EL (cell line): ENCODE measurements at regions not wholly inside any gene's neighbourhood (a gene's known extent, or its start where the extent isn't known, plus 50 kb on each side); places are given as distances from the start of the nearest gene placed in this dataset.

Source experiments
- DNase-seq: peaks from one replicate; pipeline ENCODE4 v3.0.0-alpha.2; 2016

GRCh38 chr10:4569151-4569550, 256.9 kb upstream of the AKR1E2 start:
- DNase-seq: no peak

- DNase-seq: no peak
Measured at GRCh38 chr10:4568731-4569130, 257.3 kb upstream of the AKR1E2 start.

- DNase-seq: no peak
Measured at GRCh38 chr10:4568086-4568485, 257.9 kb upstream of the AKR1E2 start.

GRCh38 chr10:4567637-4568036, 258.4 kb upstream of the AKR1E2 start:
- DNase-seq: no peak

- DNase-seq: no peak
Measured at GRCh38 chr10:4566011-4566410, 260.0 kb upstream of the AKR1E2 start.

- no peak for DNase-seq
Measured at GRCh38 chr10:4561296-4561695, 264.7 kb upstream of the AKR1E2 start.

GRCh38 chr10:4557469-4557868, 268.5 kb upstream of the AKR1E2 start:
- DNase-seq: no peak

GRCh38 chr10:4556527-4556926, 269.5 kb upstream of the AKR1E2 start:
- DNase-seq: no peak

- DNase-seq: no peak
Measured at GRCh38 chr10:4555920-4556319, 270.1 kb upstream of the AKR1E2 start.

GRCh38 chr10:4549139-4549653, 276.8 kb upstream of the AKR1E2 start:
- DNase-seq: no peak

GRCh38 chr10:4546931-4547330, 279.1 kb upstream of the AKR1E2 start:
- no peak for DNase-seq

GRCh38 chr10:4546500-4546899, 279.5 kb upstream of the AKR1E2 start:
- peak; percentile 57 for DNase-seq

GRCh38 chr10:4545062-4545461, 280.9 kb upstream of the AKR1E2 start:
- DNase-seq: peak; percentile 23

GRCh38 chr10:4543938-4544533, 282.0 kb upstream of the AKR1E2 start:
- DNase-seq: no peak

GRCh38 chr10:4541292-4541691, 284.7 kb upstream of the AKR1E2 start:
- DNase-seq: peak; percentile 95

GRCh38 chr10:4538016-4538415, 288.0 kb upstream of the AKR1E2 start:
- DNase-seq: no peak

GRCh38 chr10:4535521-4535920, 290.5 kb upstream of the AKR1E2 start:
- no peak for DNase-seq

GRCh38 chr10:4533621-4534020, 292.4 kb upstream of the AKR1E2 start:
- no peak for DNase-seq

GRCh38 chr10:4532976-4533375, 293.0 kb upstream of the AKR1E2 start:
- no peak for DNase-seq

GRCh38 chr10:4532467-4532866, 293.5 kb upstream of the AKR1E2 start:
- DNase-seq: peak; percentile 61

- DNase-seq: no peak
Measured at GRCh38 chr10:4532011-4532410, 294.0 kb upstream of the AKR1E2 start.

- DNase-seq: no peak
Measured at GRCh38 chr10:4529266-4529665, 296.7 kb upstream of the AKR1E2 start.

GRCh38 chr10:4527281-4527970, 298.6 kb upstream of the AKR1E2 start:
- peak; percentile 79 for DNase-seq

GRCh38 chr10:4526311-4526731, 299.7 kb upstream of the AKR1E2 start:
- DNase-seq: no peak

GRCh38 chr10:4525103-4525502, 300.9 kb upstream of the AKR1E2 start:
- DNase-seq: no peak
